Testis (tissue), 2 donors: ENCODE measurements at regions not wholly inside any gene's neighbourhood (a gene's known extent, or its start where the extent isn't known, plus 50 kb on each side); places are given as distances from the start of the nearest gene placed in this dataset.

ENCODE experiments used
- POLR2A ChIP-seq: fragments of 450-650 bp; IDR thresholded peaks from one replicate; pipeline ENCODE4 v1.6.1; 2017; ENCODE audit warnings: antibody characterized with exemption, mild to moderate bottlenecking, moderate library complexity
- TF ChIP-seq, protein P1 (sequence below), 3 experiments: fragments of 450-650 bp in 2 of 3; fragments of 200-600 bp in 1 of 3; sonication (generic) in 1 of 3; IDR thresholded peaks; one replicate each; pipeline ENCODE4 v1.5.1; 2016 to 2019; ENCODE audit warnings: antibody characterized with exemption in 3 of 3, mild to moderate bottlenecking in 2 of 3, moderate library complexity in 1 of 3

DNA sequence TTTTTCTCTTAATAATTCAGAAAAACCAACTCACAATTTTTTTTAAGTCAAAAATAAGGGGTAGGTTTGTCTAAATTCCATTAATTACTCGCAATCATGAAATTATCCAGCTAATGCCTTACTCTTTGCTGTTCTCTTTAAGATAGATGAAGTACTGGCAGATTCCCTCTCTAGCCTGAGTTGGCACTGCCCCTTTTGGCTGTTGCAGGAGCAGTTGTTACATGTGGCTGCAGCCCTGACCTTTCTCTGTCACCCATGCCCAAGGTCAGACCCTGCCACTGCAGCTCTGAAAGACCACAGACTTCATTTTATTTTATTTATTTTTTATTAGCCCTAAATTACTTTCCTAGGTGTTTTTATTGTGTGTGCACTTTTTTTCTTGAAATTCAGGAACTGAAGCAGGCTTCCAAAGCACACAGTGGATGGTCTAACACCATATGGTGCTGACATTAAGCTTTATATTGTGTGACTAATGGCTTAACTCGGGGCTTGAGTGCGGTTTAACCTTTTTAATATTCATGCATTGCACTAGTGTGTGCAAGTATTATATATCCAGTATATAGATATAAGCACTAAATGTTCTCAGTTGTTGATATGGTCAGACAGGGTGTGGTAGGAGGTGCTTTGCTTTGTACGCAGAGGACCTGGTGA lies 313.0 kb downstream of the CDH2 start:
- TF ChIP-seq, protein P1, sequence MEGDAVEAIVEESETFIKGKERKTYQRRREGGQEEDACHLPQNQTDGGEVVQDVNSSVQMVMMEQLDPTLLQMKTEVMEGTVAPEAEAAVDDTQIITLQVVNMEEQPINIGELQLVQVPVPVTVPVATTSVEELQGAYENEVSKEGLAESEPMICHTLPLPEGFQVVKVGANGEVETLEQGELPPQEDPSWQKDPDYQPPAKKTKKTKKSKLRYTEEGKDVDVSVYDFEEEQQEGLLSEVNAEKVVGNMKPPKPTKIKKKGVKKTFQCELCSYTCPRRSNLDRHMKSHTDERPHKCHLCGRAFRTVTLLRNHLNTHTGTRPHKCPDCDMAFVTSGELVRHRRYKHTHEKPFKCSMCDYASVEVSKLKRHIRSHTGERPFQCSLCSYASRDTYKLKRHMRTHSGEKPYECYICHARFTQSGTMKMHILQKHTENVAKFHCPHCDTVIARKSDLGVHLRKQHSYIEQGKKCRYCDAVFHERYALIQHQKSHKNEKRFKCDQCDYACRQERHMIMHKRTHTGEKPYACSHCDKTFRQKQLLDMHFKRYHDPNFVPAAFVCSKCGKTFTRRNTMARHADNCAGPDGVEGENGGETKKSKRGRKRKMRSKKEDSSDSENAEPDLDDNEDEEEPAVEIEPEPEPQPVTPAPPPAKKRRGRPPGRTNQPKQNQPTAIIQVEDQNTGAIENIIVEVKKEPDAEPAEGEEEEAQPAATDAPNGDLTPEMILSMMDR (IDR thresholded peaks at IDR 0.05): no peak
- TF ChIP-seq POLR2A: no peak
